CD14-positive monocyte (primary cell): ENCODE measurements at regions not wholly inside any gene's neighbourhood (a gene's known extent, or its start where the extent isn't known, plus 50 kb on each side); places are given as distances from the start of the nearest gene placed in this dataset.
"Not testable (repeated sequence)": the region's sequence is repeated elsewhere in the genome, so short reads cannot be mapped to it uniquely, and the experiment has no call there.

Source experiments
- DNase-seq, 3 donors: peaks; one replicate each; pipeline ENCODE4 v3.0.0-alpha.2; 2011 to 2022
- H2AFZ ChIP-seq: 2 replicates; pipeline ENCODE4 v1.6.0; 2012; ENCODE audit warnings: mild to moderate bottlenecking, low read depth, low read length, inconsistent platforms; ENCODE audit not compliant: insufficient read depth, poor library complexity, severe bottlenecking
- H3K27ac ChIP-seq, 2 donors: 1 replicate in 1 of 2; 2 replicates in 1 of 2; pipeline ENCODE4 v1.5.1; 2012 to 2013; ENCODE audit warnings: low read length in 2 of 2, control low read depth in 1 of 2, inconsistent platforms in 1 of 2, low read depth in 1 of 2, mild to moderate bottlenecking in 1 of 2
- H3K27me3 ChIP-seq, 2 donors: one replicate each; pipeline versions ENCODE4 v1.6.0 to v1.6.1; 2011 to 2013; ENCODE audit warnings: low read length in 2 of 2; ENCODE audit not compliant: control insufficient read depth in 2 of 2, insufficient read depth in 2 of 2
- H3K36me3 ChIP-seq, 2 donors: replicated peaks in 1 of 2; 1 replicate in 1 of 2; 2 replicates in 1 of 2; pipeline versions ENCODE4 v1.5.1 to v1.6.1; 2012 to 2013; ENCODE audit warnings: low read length in 2 of 2, control low read depth in 1 of 2, inconsistent platforms in 1 of 2, mild to moderate bottlenecking in 1 of 2; ENCODE audit not compliant: insufficient read depth in 2 of 2, control insufficient read depth in 1 of 2
- H3K4me1 ChIP-seq, 2 donors: 1 replicate in 1 of 2; 2 replicates in 1 of 2; pipeline versions ENCODE4 v1.5.1 to v1.6.1; 2012 to 2013; ENCODE audit warnings: low read length in 2 of 2, control low read depth in 1 of 2, inconsistent platforms in 1 of 2, mild to moderate bottlenecking in 1 of 2, moderate library complexity in 1 of 2; ENCODE audit not compliant: insufficient read depth in 2 of 2, control insufficient read depth in 1 of 2
- H3K4me2 ChIP-seq: replicated peaks from 2 replicates; pipeline ENCODE3; 2012; ENCODE audit warnings: low read length, moderate library complexity, mild to moderate bottlenecking; ENCODE audit not compliant: poor library complexity, severe bottlenecking; ENCODE audit errors: extremely low read depth
- H3K4me3 ChIP-seq, 3 experiments: fragments of 200-600 bp in 1 of 3; sonication (generic) in 1 of 3; replicated peaks in 1 of 3; 1 replicate in 2 of 3; 2 replicates in 1 of 3; pipeline ENCODE4 v1.5.1; 2011 to 2013; ENCODE audit warnings: low read length in 3 of 3, mild to moderate bottlenecking in 3 of 3, control low read depth in 2 of 3, low read depth in 2 of 3, inconsistent platforms in 1 of 3, moderate library complexity in 1 of 3
- H3K79me2 ChIP-seq: 2 replicates; pipeline ENCODE4 v1.6.0; 2012; ENCODE audit warnings: mild to moderate bottlenecking, control low read depth, inconsistent platforms, low read length, moderate library complexity; ENCODE audit not compliant: insufficient read depth
- H3K9ac ChIP-seq: 2 replicates; pipeline ENCODE4 v1.6.0; 2017; ENCODE audit warnings: low read length, mild to moderate bottlenecking; ENCODE audit not compliant: insufficient read depth, poor library complexity, severe bottlenecking
- H3K9me3 ChIP-seq, 2 donors: replicated peaks in 1 of 2; 1 replicate in 1 of 2; 2 replicates in 1 of 2; pipeline versions ENCODE4 v1.5.1 to v1.6.1; 2012 to 2013; ENCODE audit warnings: low read length in 2 of 2, control low read depth in 1 of 2; ENCODE audit not compliant: control insufficient read depth in 1 of 2, insufficient read depth in 1 of 2
- H4K20me1 ChIP-seq: 2 replicates; pipeline ENCODE4 v1.6.0; 2012; ENCODE audit warnings: mild to moderate bottlenecking, low read length, control low read depth, moderate library complexity; ENCODE audit not compliant: insufficient read depth
- H3K27ac Mint-ChIP-seq, 7 donors: one replicate each; pipeline ENCODE4 v1.8.0; 2020; ENCODE audit warnings: mild to moderate bottlenecking in 7 of 7, mixed read lengths in 7 of 7, moderate library complexity in 6 of 7, inconsistent platforms in 2 of 7
- H3K27me3 Mint-ChIP-seq, 3 donors: one replicate each; pipeline ENCODE4 v1.8.0; 2021 to 2022; ENCODE audit warnings: low read depth in 3 of 3, mild to moderate bottlenecking in 3 of 3, mixed read lengths in 3 of 3, moderate library complexity in 3 of 3, inconsistent platforms in 1 of 3
- H3K36me3 Mint-ChIP-seq, 2 donors: one replicate each; pipeline ENCODE4 v1.8.0; 2020; ENCODE audit warnings: mixed read lengths in 2 of 2, inconsistent platforms in 1 of 2, mild to moderate bottlenecking in 1 of 2
- H3K4me1 Mint-ChIP-seq: one replicate; pipeline ENCODE4 v1.8.0; 2020; ENCODE audit warnings: mild to moderate bottlenecking, mixed read lengths
- H3K4me3 Mint-ChIP-seq, 2 donors: one replicate each; pipeline ENCODE4 v1.8.0; 2020; ENCODE audit warnings: mild to moderate bottlenecking in 2 of 2, mixed read lengths in 2 of 2, moderate library complexity in 1 of 2
- H3K9me3 Mint-ChIP-seq, 7 donors: one replicate each; pipeline ENCODE4 v1.8.0; 2020 to 2022; ENCODE audit warnings: mixed read lengths in 7 of 7, mild to moderate bottlenecking in 6 of 7, moderate library complexity in 6 of 7, inconsistent platforms in 2 of 7
- whole genome bisulfite sequencing: methylation state at CpG from one replicate; pipeline ENCODE4 v1.1.5; 2013; ENCODE audit warnings: missing lambda C conversion rate; ENCODE audit not compliant: insufficient coverage; 5-methylcytosine and 5-hydroxymethylcytosine counted together
- intact Hi-C, 2 donors: fragments of 100-400 bp; cut with micrococcal nuclease; formaldehyde crosslinking; loops; one replicate each; pipeline versions ENCODE4 v1.15.0 to v1.15.1; 2023

GRCh38 chr7:75248216-75248615 lies 147.2 kb upstream of the TRIM73 start:
- H2AFZ ChIP-seq, H3K4me1 ChIP-seq, H3K36me3 Mint-ChIP-seq, H3K27me3 Mint-ChIP-seq, H3K9ac ChIP-seq, DNase-seq, H3K4me2 ChIP-seq, H3K79me2 ChIP-seq, H3K9me3 ChIP-seq, H4K20me1 ChIP-seq, H3K9me3 Mint-ChIP-seq, H3K27me3 ChIP-seq, H3K4me1 Mint-ChIP-seq, H3K36me3 ChIP-seq, H3K4me3 Mint-ChIP-seq, H3K27ac Mint-ChIP-seq, H3K27ac ChIP-seq, H3K4me3 ChIP-seq, intact Hi-C loops: not testable (repeated sequence)
- WGBS, result no CpG with 5 or more reads among the region's 8 CpGs

DNA sequence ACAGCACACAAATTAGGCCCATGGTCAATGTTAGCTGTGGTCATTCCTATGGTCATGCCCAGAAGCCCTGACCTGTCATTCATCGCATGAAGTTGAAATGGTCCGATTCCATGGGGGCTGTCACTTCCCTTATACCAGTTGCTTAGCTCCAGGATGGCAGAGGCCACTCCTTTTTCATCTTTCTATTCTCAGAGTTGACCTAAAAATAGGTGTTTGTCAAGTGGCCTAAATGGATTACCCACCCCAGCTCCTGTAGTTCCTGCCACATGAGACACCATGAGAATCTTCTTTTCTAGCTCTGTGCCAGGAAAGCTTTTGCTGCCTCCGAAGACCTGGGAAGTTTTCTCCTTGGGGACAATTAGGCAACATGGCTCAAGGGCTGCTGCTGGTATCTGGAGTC lies 141.2 kb upstream of the TRIM73 start:
- not testable (repeated sequence) for H3K79me2 ChIP-seq

DNA sequence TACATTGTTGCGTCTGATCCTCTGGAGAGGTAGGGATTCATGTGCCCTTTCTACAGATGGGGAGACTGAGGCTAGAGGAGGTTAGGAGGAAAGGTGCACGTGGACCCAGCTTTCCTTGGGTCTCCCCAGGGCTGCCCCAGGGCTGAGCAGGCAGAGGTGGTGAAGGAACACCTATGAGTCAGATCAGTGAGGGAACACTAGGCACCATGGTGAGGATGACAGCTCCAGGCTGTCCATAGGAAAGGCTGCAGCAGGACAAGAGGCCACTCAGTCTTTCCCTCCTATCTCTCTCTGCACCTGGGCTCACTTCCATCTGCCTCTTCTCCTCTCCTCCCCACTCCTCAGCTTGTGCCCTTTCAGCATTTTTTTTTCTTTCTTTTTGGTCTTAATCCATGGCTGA lies 138.0 kb upstream of the TRIM73 start:
- H3K4me1 ChIP-seq, H3K4me3 Mint-ChIP-seq, H3K27me3 Mint-ChIP-seq, H3K9me3 ChIP-seq, H3K9ac ChIP-seq, H3K27me3 ChIP-seq, H3K27ac Mint-ChIP-seq, H3K9me3 Mint-ChIP-seq, H3K36me3 ChIP-seq, H4K20me1 ChIP-seq, H3K4me3 ChIP-seq, H3K4me2 ChIP-seq, DNase-seq, H3K27ac ChIP-seq, H2AFZ ChIP-seq, H3K4me1 Mint-ChIP-seq, intact Hi-C loops, H3K36me3 Mint-ChIP-seq, H3K79me2 ChIP-seq: not testable (repeated sequence)
- no CpG with 5 or more reads among the region's 2 CpGs for WGBS

More for the DNA sequence above, 141.2 kb upstream of the TRIM73 start:
- H3K9me3 Mint-ChIP-seq, H2AFZ ChIP-seq, H3K4me3 Mint-ChIP-seq, H3K4me1 Mint-ChIP-seq, H3K27me3 ChIP-seq, H3K27ac ChIP-seq, H3K36me3 ChIP-seq, H3K4me3 ChIP-seq, H3K4me1 ChIP-seq, H3K4me2 ChIP-seq, H3K36me3 Mint-ChIP-seq, intact Hi-C loops, H3K27me3 Mint-ChIP-seq, H3K9me3 ChIP-seq, DNase-seq, H3K27ac Mint-ChIP-seq, H4K20me1 ChIP-seq, H3K9ac ChIP-seq: not testable (repeated sequence)
- no CpG with 5 or more reads among the region's 3 CpGs for WGBS

GRCh38 chr7:75259454-75260003 lies 135.9 kb upstream of the TRIM73 start:
- H3K9ac ChIP-seq, intact Hi-C loops, H3K4me3 Mint-ChIP-seq, H3K79me2 ChIP-seq, H3K27ac Mint-ChIP-seq, H3K9me3 Mint-ChIP-seq, H3K9me3 ChIP-seq, H3K27me3 Mint-ChIP-seq, H3K4me2 ChIP-seq, H2AFZ ChIP-seq, DNase-seq, H3K4me1 Mint-ChIP-seq, H3K36me3 Mint-ChIP-seq, H3K27ac ChIP-seq, H3K4me3 ChIP-seq, H4K20me1 ChIP-seq, H3K27me3 ChIP-seq, H3K4me1 ChIP-seq, H3K36me3 ChIP-seq: not testable (repeated sequence)
- WGBS, result no CpG with 5 or more reads among the region's 6 CpGs
